ENCODE measurements at regions not wholly inside any gene's neighbourhood (a gene's known extent, or its start where the extent isn't known, plus 50 kb on each side); places are given as distances from the start of the nearest gene placed in this dataset.
A peak's percentile ranks its signal among the peaks of the same experiment; 100 is the strongest.

DNA sequence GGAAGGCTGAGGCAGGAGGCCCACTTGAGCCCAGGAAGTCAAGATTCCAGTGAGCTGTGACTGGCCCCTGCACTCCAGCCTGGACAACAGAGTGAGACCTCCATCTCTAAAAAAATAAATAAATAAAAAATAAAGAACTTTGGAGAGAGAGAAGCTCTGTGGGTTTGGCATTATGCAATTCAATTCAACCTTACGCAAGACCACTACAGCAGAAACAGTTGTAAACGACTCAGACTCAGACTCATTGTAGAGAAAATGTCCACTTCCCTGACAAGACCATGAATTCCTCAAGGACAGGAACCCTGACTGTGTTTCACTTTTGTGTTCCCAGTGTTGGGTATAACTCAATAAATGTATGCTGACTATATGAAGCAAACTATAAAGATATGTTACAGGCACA, 90.3 kb upstream of the C3orf80 start:
- Histone ChIP-seq H3K36me3 (replicated peaks in 1 of 2; ENCODE audit: control insufficient read depth in 1 of 2, insufficient read depth in 2 of 2, low read length in 2 of 2) (no peaks in the 10 kb centered on the region), H3K27me3 (ENCODE audit: control insufficient read depth in 2 of 2, insufficient read depth in 2 of 2, low read length in 2 of 2) (peaks cover 2 to 6% of the 10 kb centered on the region in 2 donors), H3K27ac (ENCODE audit: low read depth in 1 of 2, low read length in 2 of 2) (peak overlapping the region in 1 of 2 donors; percentile 58), H3K79me2 (ENCODE audit: insufficient read depth, low read length) (no peaks in the 10 kb centered on the region), H3K4me2 (replicated peaks; ENCODE audit: extremely low read depth, low read length, poor library complexity, severe bottlenecking) (peak overlapping the region; percentile 59), H4K20me1 (ENCODE audit: insufficient read depth, low read length) (no peaks in the 10 kb centered on the region), H3K9ac (ENCODE audit: insufficient read depth, low read length, poor library complexity, severe bottlenecking) (no peak overlapping the region), H3K9me3 (replicated peaks in 1 of 2; ENCODE audit: control insufficient read depth in 1 of 2, insufficient read depth in 1 of 2, low read length in 2 of 2) (no peaks in the 10 kb centered on the region), H3K4me3 (replicated peaks in 1 of 3; ENCODE audit: low read depth in 2 of 3, low read length in 3 of 3) (no peak overlapping the region), H3K4me1 (ENCODE audit: control insufficient read depth in 1 of 2, insufficient read depth in 2 of 2, low read length in 2 of 2) (peaks cover 31 to 34% of the 10 kb centered on the region in 2 donors), H2AFZ (ENCODE audit: insufficient read depth, low read depth, low read length, poor library complexity, severe bottlenecking) (no peak overlapping the region)
- peak; percentile 83 to 94 (median 91) for DNase-seq
- peaks cover 12 to 19% (median 15%) of the 10 kb centered on the region in 3 donors for H3K27me3 Mint-ChIP-seq (ENCODE audit: low read depth in 3 of 3)
- intact Hi-C loops (cut with micrococcal nuclease): no loop called here
- TF ChIP-seq, protein P1, sequence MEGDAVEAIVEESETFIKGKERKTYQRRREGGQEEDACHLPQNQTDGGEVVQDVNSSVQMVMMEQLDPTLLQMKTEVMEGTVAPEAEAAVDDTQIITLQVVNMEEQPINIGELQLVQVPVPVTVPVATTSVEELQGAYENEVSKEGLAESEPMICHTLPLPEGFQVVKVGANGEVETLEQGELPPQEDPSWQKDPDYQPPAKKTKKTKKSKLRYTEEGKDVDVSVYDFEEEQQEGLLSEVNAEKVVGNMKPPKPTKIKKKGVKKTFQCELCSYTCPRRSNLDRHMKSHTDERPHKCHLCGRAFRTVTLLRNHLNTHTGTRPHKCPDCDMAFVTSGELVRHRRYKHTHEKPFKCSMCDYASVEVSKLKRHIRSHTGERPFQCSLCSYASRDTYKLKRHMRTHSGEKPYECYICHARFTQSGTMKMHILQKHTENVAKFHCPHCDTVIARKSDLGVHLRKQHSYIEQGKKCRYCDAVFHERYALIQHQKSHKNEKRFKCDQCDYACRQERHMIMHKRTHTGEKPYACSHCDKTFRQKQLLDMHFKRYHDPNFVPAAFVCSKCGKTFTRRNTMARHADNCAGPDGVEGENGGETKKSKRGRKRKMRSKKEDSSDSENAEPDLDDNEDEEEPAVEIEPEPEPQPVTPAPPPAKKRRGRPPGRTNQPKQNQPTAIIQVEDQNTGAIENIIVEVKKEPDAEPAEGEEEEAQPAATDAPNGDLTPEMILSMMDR (IDR thresholded peaks at IDR 0.05): no peak
- no CpG with 5 or more reads among the region's 2 CpGs for WGBS (ENCODE audit: insufficient coverage)
- peak overlapping the region in 6 of 7 donors; percentile 37 to 88 (median 76) for H3K27ac Mint-ChIP-seq
- H3K4me1 Mint-ChIP-seq: peaks cover 42% of the 10 kb centered on the region
- H3K9me3 Mint-ChIP-seq: peaks cover 0 to 2% (median 0%) of the 10 kb centered on the region in 7 donors
- H3K36me3 Mint-ChIP-seq: no peaks in the 10 kb centered on the region
- H3K4me3 Mint-ChIP-seq: peak overlapping the region in 1 of 2 donors; percentile 35

DNA sequence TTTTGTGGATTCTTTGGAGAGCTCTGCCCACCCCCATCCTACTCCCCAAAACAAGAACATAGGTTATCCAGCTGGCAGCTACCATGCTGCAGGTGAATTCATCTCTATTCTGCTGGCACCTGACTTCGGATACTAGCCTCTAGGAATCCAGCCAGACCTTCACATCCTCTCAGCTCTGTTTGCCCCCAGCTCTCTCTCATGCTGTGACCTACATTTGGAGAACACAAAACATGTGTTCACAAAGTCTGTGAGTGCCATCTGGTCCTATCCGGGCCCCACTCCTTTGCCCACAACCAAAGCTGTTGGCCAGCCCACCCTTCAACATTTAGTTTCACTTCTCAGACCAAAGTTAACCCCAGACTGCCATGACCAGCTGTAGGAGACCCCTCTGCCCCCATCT, 89.4 kb upstream of the C3orf80 start:
- Histone ChIP-seq H3K9me3 (replicated peaks in 1 of 2; ENCODE audit: control insufficient read depth in 1 of 2, insufficient read depth in 1 of 2, low read length in 2 of 2) (no peaks in the 10 kb centered on the region), H3K4me1 (ENCODE audit: control insufficient read depth in 1 of 2, insufficient read depth in 2 of 2, low read length in 2 of 2) (peaks cover 27% of the 10 kb centered on the region in 2 donors), H4K20me1 (ENCODE audit: insufficient read depth, low read length) (no peaks in the 10 kb centered on the region), H3K79me2 (ENCODE audit: insufficient read depth, low read length) (no peaks in the 10 kb centered on the region), H3K27ac (ENCODE audit: low read depth in 1 of 2, low read length in 2 of 2) (no peak overlapping the region), H3K36me3 (replicated peaks in 1 of 2; ENCODE audit: control insufficient read depth in 1 of 2, insufficient read depth in 2 of 2, low read length in 2 of 2) (no peaks in the 10 kb centered on the region), H3K27me3 (ENCODE audit: control insufficient read depth in 2 of 2, insufficient read depth in 2 of 2, low read length in 2 of 2) (peaks cover 2 to 6% of the 10 kb centered on the region in 2 donors), H3K9ac (ENCODE audit: insufficient read depth, low read length, poor library complexity, severe bottlenecking) (no peak overlapping the region), H3K4me2 (replicated peaks; ENCODE audit: extremely low read depth, low read length, poor library complexity, severe bottlenecking) (no peak overlapping the region), H2AFZ (ENCODE audit: insufficient read depth, low read depth, low read length, poor library complexity, severe bottlenecking) (no peak overlapping the region), H3K4me3 (replicated peaks in 1 of 3; ENCODE audit: low read depth in 2 of 3, low read length in 3 of 3) (no peak overlapping the region)
- intact Hi-C loops (cut with micrococcal nuclease): no loop called here
- DNase-seq: no peak
- H3K36me3 Mint-ChIP-seq: no peaks in the 10 kb centered on the region
- peak overlapping the region in 4 of 7 donors; percentile 72 to 81 (median 78) for H3K27ac Mint-ChIP-seq
- TF ChIP-seq, protein P1 (IDR thresholded peaks at IDR 0.05): no peak
- H3K9me3 Mint-ChIP-seq: peaks cover 0 to 2% (median 0%) of the 10 kb centered on the region in 7 donors
- H3K4me3 Mint-ChIP-seq: no peak overlapping the region
- H3K4me1 Mint-ChIP-seq: peaks cover 33% of the 10 kb centered on the region
- 0% methylated on average over 2 of the region's 2 CpGs for WGBS (ENCODE audit: insufficient coverage)
- H3K27me3 Mint-ChIP-seq (ENCODE audit: low read depth in 3 of 3): peaks cover 12 to 15% (median 14%) of the 10 kb centered on the region in 3 donors
